IPS-18c (cell line): ENCODE measurements at regions not wholly inside any gene's neighbourhood (a gene's known extent, or its start where the extent isn't known, plus 50 kb on each side); places are given as distances from the start of the nearest gene placed in this dataset.
"Not testable (repeated sequence)": the region's sequence is repeated elsewhere in the genome, so short reads cannot be mapped to it uniquely, and the experiment has no call there.

Source experiments
- H3K4me3 ChIP-seq: 2 replicates; pipeline ENCODE4 v1.7.0; 2013; ENCODE audit warnings: low read depth, mild to moderate bottlenecking, low read length, moderate library complexity; ENCODE audit not compliant: insufficient read depth
- H3K9me3 ChIP-seq: one replicate; pipeline ENCODE4 v1.6.1; 2013; ENCODE audit warnings: mild to moderate bottlenecking, low read length, moderate library complexity; ENCODE audit not compliant: control insufficient read depth, insufficient read depth

GRCh38 chr5:99161538-99161937, 232.7 kb upstream of the CHD1 start:
- H3K9me3 ChIP-seq, H3K4me3 ChIP-seq: not testable (repeated sequence)

DNA sequence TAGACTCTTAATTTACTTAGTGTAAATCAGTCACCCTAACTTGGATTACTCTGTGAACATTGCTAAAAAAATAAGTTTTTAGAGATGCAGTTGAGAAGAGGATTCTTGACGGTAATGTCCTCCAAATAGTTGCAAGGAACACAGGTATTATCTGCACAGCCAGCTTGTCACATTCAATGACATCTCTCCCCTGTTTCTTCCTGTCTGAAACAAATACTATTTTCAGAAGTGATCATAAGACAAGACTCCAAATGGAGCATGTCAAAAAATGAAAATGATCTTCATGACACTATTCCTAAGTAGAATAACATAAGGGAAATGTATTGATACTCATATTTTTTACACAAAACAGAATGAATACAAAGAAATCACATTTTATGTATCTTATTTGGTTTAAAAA, 227.9 kb upstream of the CHD1 start:
- no peaks in the 10 kb centered on the region for H3K9me3 ChIP-seq
- H3K4me3 ChIP-seq: no peak overlapping the region

GRCh38 chr5:99143283-99143795, 214.5 kb upstream of the CHD1 start:
- not testable (repeated sequence) for H3K4me3 ChIP-seq, H3K9me3 ChIP-seq

- H3K4me3 ChIP-seq: no peak overlapping the region
- H3K9me3 ChIP-seq: no peaks in the 10 kb centered on the region
Observed at GRCh38 chr5:99141534-99142128, 212.8 kb upstream of the CHD1 start.

- H3K9me3 ChIP-seq: no peaks in the 10 kb centered on the region
- H3K4me3 ChIP-seq: no peak overlapping the region
Observed at GRCh38 chr5:99138911-99139310, 210.1 kb upstream of the CHD1 start.

- Histone ChIP-seq H3K4me3 (no peak overlapping the region), H3K9me3 (no peaks in the 10 kb centered on the region)
Observed at GRCh38 chr5:99133921-99134320, 205.1 kb upstream of the CHD1 start.

GRCh38 chr5:99129768-99130501, 201.1 kb upstream of the CHD1 start:
- Histone ChIP-seq H3K9me3 (no peaks in the 10 kb centered on the region), H3K4me3 (no peak overlapping the region)

DNA sequence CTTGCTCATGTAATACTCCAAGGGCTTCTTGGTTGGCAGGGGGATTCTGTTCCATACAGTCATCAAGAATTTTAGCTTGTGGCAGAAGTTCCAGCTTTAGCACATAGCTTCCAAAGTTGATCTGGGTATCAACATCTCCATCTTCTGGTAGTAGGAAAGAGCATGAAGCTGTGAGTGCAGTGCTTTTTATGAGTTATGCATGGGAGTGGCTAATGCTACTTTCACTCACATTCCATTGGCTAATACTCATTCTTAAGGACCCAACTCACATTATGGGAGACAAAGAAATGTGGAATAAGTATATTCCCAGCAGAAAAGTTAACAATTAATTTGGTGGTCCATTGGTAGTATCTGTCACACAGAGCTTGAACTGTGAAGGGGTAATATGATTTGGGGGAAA, 194.2 kb upstream of the CHD1 start:
- Histone ChIP-seq H3K4me3 (no peak overlapping the region), H3K9me3 (no peaks in the 10 kb centered on the region)

DNA sequence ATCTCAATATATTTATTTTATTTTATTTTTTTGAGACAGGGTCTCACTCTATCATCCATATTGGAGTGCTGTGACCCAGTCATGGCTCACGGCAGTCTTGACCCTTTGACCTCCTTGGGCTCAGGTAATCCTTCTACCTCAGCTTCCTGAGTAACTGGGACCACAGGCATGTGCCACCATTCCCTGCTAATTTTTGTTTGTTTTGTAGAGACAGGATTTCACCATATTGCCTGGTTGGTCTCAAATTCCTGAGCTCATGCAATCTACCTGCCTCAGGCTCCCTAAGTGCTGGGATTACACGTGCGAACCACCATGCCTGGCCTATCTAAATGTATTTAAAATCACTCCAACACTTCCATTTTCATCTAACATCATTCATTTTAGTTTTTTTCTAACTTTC, 190.5 kb upstream of the CHD1 start:
- Histone ChIP-seq H3K9me3 (no peaks in the 10 kb centered on the region), H3K4me3 (no peak overlapping the region)

- H3K4me3 ChIP-seq: no peak overlapping the region
- no peaks in the 10 kb centered on the region for H3K9me3 ChIP-seq
Observed at GRCh38 chr5:99116526-99116925, 187.7 kb upstream of the CHD1 start.

GRCh38 chr5:99109894-99110293, 181.1 kb upstream of the CHD1 start:
- no peaks in the 10 kb centered on the region for H3K9me3 ChIP-seq
- no peak overlapping the region for H3K4me3 ChIP-seq

DNA sequence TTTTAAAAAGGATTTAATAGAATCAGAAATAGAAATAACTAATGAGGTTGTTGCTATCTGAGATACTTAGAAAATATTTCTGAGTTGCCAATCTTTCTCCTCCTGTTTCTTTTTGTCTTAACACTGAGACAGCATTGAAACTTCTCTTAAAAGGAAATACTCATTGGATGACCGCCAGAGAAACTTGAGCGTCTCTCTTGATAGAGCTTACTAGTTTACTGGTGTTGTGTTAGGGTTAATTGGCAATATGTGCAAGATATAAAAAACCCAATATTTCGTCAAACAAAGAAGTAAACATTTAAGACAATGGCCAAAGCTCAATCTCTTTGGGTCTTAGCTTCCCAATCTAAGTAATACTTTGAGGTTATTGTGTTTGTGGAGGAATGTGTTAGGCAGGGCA, 176.4 kb upstream of the CHD1 start:
- Histone ChIP-seq H3K9me3 (no peaks in the 10 kb centered on the region), H3K4me3 (no peak overlapping the region)

- H3K9me3 ChIP-seq: no peaks in the 10 kb centered on the region
Observed at GRCh38 chr5:99104538-99105132, 175.8 kb upstream of the CHD1 start.

GRCh38 chr5:99102073-99102697, 173.4 kb upstream of the CHD1 start:
- H3K9me3 ChIP-seq: no peaks in the 10 kb centered on the region

More at GRCh38 chr5:99104538-99105132, 175.8 kb upstream of the CHD1 start:
- H3K4me3 ChIP-seq: no peak overlapping the region

GRCh38 chr5:99099691-99100090, 170.9 kb upstream of the CHD1 start:
- Histone ChIP-seq H3K9me3 (no peaks in the 10 kb centered on the region), H3K4me3 (no peak overlapping the region)

More at GRCh38 chr5:99102073-99102697, 173.4 kb upstream of the CHD1 start:
- H3K4me3 ChIP-seq: no peak overlapping the region

GRCh38 chr5:99089822-99090549, 161.2 kb upstream of the CHD1 start:
- Histone ChIP-seq H3K9me3 (no peaks in the 10 kb centered on the region), H3K4me3 (no peak overlapping the region)

- Histone ChIP-seq H3K4me3 (no peak overlapping the region), H3K9me3 (no peaks in the 10 kb centered on the region)
Observed at GRCh38 chr5:99088309-99088708, 159.5 kb upstream of the CHD1 start.
